HCT116 (cell line): ENCODE measurements at regions not wholly inside any gene's neighbourhood (a gene's known extent, or its start where the extent isn't known, plus 50 kb on each side); places are given as distances from the start of the nearest gene placed in this dataset.

ENCODE experiments used
- ATAC-seq: fragments of 200-7000 bp; cut with Tn5 transposase; 2 replicates; pipeline ENCODE4 v1.9.1; 2020; ENCODE audit warnings: mild to moderate bottlenecking, moderate library complexity
- BruUV-seq: library from RNA; stranded (reverse); fragments of 400-500 nt; replicated peaks from 2 replicates; lab custom pipeline; 2021; lab: Mats Ljungman, UMichigan
- CTCF ChIA-PET: fragments of 300-600 bp; sonication (Branson Sonifier 250); formaldehyde crosslinking; loops from one replicate; lab custom pipeline; 2021; ENCODE audit warnings: antibody characterized with exemption; lab: Charles Lee
- POLR2A ChIA-PET: fragments of 300-600, 350-600 bp; sonication (Branson Sonifier 250); formaldehyde crosslinking; loops from one replicate; lab custom pipeline; 2021; ENCODE audit warnings: antibody characterized with exemption; lab: Charles Lee
- RAD21 ChIA-PET, 2 experiments: fragments of 300-600 bp; sonication (Branson Sonifier 250); formaldehyde crosslinking; loops; one replicate each; lab custom pipeline; 2023; ENCODE audit warnings: low total read pairs in 2 of 2; ENCODE audit not compliant: uncharacterized antibody in 2 of 2, unreplicated experiment in 2 of 2, low non-redundant PET in 1 of 2; lab: Charles Lee
- DNase-seq: peaks from one replicate; pipeline ENCODE4 v3.0.0-alpha.2; 2010; ENCODE audit warnings: low read depth, low spot score
- H2AFZ ChIP-seq: fragments of 200-600 bp; shearing (Covaris generic), sonication (generic); 2 replicates; pipeline ENCODE4 v1.6.1; 2017; ENCODE audit warnings: low read depth, mixed run types, mixed read lengths, antibody characterized with exemption, low read length; ENCODE audit not compliant: poor library complexity, severe bottlenecking
- H3K27ac ChIP-seq: 2 replicates; pipeline ENCODE4 v1.5.1; 2012; ENCODE audit warnings: low read depth, low read length
- H3K27me3 ChIP-seq: fragments of 200-600 bp; sonication (generic); 2 replicates; pipeline ENCODE4 v1.6.1; 2016; ENCODE audit warnings: mixed run types, low read length, mixed read lengths; ENCODE audit not compliant: insufficient read depth
- H3K36me3 ChIP-seq, 2 experiments: fragments of 200-500 bp in 1 of 2; fragments of 200-600 bp in 1 of 2; sonication (Bioruptor generic) in 1 of 2; sonication (generic) in 1 of 2; 2 replicates each; pipeline versions ENCODE4 v1.5.1 to v1.6.1; 2014 to 2016; ENCODE audit warnings: low read length in 2 of 2, inconsistent platforms in 1 of 2, mixed read lengths in 1 of 2, mixed run types in 1 of 2; ENCODE audit not compliant: insufficient read depth in 2 of 2, control insufficient read depth in 1 of 2
- H3K4me1 ChIP-seq, 2 experiments: fragments of 200-600 bp in 1 of 2; sonication (generic) in 1 of 2; 2 replicates each; pipeline versions ENCODE4 v1.5.1 to v1.6.1; 2012 to 2017; ENCODE audit warnings: low read length in 2 of 2, inconsistent platforms in 1 of 2, mild to moderate bottlenecking in 1 of 2, mixed read lengths in 1 of 2, mixed run types in 1 of 2, moderate library complexity in 1 of 2; ENCODE audit not compliant: insufficient read depth in 2 of 2, control insufficient read depth in 1 of 2
- H3K4me2 ChIP-seq: fragments of 200-600 bp; sonication (generic); 2 replicates; pipeline ENCODE4 v1.6.1; 2017; ENCODE audit warnings: mixed run types, low read length, mixed read lengths
- H3K4me3 ChIP-seq, 2 experiments: fragments of 200-600 bp in 1 of 2; sonication (generic) in 1 of 2; replicated peaks in 1 of 2; 2 replicates each; pipeline ENCODE4 v1.5.1; 2011 to 2016; ENCODE audit warnings: low read length in 2 of 2, control low read depth in 1 of 2, low read depth in 1 of 2, mild to moderate bottlenecking in 1 of 2, mixed read lengths in 1 of 2, mixed run types in 1 of 2
- H3K79me2 ChIP-seq: fragments of 200-600 bp; sonication (generic); 2 replicates; pipeline ENCODE4 v1.6.1; 2017; ENCODE audit warnings: mild to moderate bottlenecking, mixed run types, low read length, moderate library complexity, mixed read lengths; ENCODE audit not compliant: insufficient read depth
- H3K9ac ChIP-seq: fragments of 200-600 bp; sonication (generic); 2 replicates; pipeline ENCODE4 v1.6.1; 2016; ENCODE audit warnings: low read length, mixed read lengths
- H3K9me2 ChIP-seq: fragments of 200-600 bp; sonication (generic), shearing (Covaris generic); 2 replicates; pipeline ENCODE4 v1.6.1; 2017; ENCODE audit warnings: mixed run types, mild to moderate bottlenecking, moderate library complexity; ENCODE audit not compliant: insufficient read depth
- H3K9me3 ChIP-seq, 2 experiments: fragments of 200-500 bp in 1 of 2; fragments of 200-600 bp in 1 of 2; sonication (Bioruptor generic) in 1 of 2; sonication (generic) in 1 of 2; 2 replicates each; pipeline ENCODE4 v1.6.1; 2014 to 2017; ENCODE audit warnings: low read length in 2 of 2, mixed read lengths in 2 of 2, inconsistent platforms in 1 of 2, low read depth in 1 of 2, mild to moderate bottlenecking in 1 of 2, mixed run types in 1 of 2, moderate library complexity in 1 of 2; ENCODE audit not compliant: control insufficient read depth in 1 of 2, insufficient read depth in 1 of 2
- H4K20me1 ChIP-seq: fragments of 200-600 bp; sonication (generic), shearing (Covaris generic); 2 replicates; pipeline ENCODE4 v1.6.1; 2017; ENCODE audit warnings: mixed run types, mild to moderate bottlenecking, moderate library complexity; ENCODE audit not compliant: insufficient read depth
- CBX3 ChIP-seq: IDR thresholded peaks from 2 replicates; pipeline ENCODE4 v1.6.1; 2012; ENCODE audit warnings: low read depth
- ELF1 ChIP-seq: IDR thresholded peaks from 2 replicates; pipeline ENCODE4 v1.6.1; 2012; ENCODE audit warnings: low read depth, borderline replicate concordance
- JUND ChIP-seq: IDR thresholded peaks from 2 replicates; pipeline ENCODE4 v1.6.1; 2012
- POLR2AphosphoS5 ChIP-seq: IDR thresholded peaks from 2 replicates; pipeline ENCODE4 v1.6.1; 2011; ENCODE audit warnings: mild to moderate bottlenecking, low read depth, low read length, moderate library complexity
- RAD21 ChIP-seq: IDR thresholded peaks from 2 replicates; pipeline ENCODE4 v1.6.1; 2012; ENCODE audit warnings: low read depth, mild to moderate bottlenecking
- SP1 ChIP-seq: IDR thresholded peaks from 2 replicates; pipeline ENCODE4 v1.6.1; 2012; ENCODE audit warnings: low read depth
- SRF ChIP-seq: IDR thresholded peaks from 2 replicates; pipeline ENCODE4 v1.6.1; 2012; ENCODE audit warnings: low read depth
- intact Hi-C: fragments of 100-400 bp; cut with micrococcal nuclease; formaldehyde crosslinking; loops from 2 replicates; pipeline ENCODE4 v1.10.0; 2022

DNA sequence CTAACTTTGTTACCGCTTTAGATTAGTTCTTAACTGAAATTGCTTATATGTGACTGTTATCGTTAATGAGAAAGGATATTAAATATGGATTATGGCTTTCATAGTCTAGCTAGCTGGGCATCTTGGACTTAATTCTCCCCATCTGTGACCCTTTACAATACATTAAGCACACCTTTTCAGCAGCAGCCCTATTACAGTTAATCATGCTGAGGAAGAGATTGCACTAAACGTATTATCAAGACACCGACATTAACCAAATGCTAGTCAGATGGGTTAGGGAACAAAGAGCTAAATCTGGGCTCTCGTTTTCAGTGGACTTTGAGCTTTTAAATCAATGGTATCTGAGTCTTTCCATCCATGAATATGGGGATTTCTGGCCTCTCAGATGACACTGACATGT is 447.5 kb upstream of the DCN start:
- ChIA-PET POLR2A (no interaction called here), RAD21 (no interaction called here), CTCF (no interaction called here)
- Histone ChIP-seq H2AFZ (no peak overlapping the region), H3K9ac (no peak overlapping the region), H3K9me2 (no peaks in the 10 kb centered on the region), H3K4me2 (no peak overlapping the region), H3K9me3 (no peaks in the 10 kb centered on the region), H3K36me3 (no peaks in the 10 kb centered on the region), H3K4me1 (no peaks in the 10 kb centered on the region), H3K4me3 (no peak overlapping the region), H4K20me1 (no peaks in the 10 kb centered on the region), H3K27me3 (no peaks in the 10 kb centered on the region), H3K27ac (no peak overlapping the region), H3K79me2 (no peaks in the 10 kb centered on the region)
- DNase-seq = no peak
- BruUV-seq = no TSS peak
- intact Hi-C loops = no loop called here
- no peak for TF ChIP-seq CBX3
- no peak for TF ChIP-seq ELF1
- TF ChIP-seq SP1 = no peak
- TF ChIP-seq RAD21 = no peak
- no peak for ATAC-seq

DNA sequence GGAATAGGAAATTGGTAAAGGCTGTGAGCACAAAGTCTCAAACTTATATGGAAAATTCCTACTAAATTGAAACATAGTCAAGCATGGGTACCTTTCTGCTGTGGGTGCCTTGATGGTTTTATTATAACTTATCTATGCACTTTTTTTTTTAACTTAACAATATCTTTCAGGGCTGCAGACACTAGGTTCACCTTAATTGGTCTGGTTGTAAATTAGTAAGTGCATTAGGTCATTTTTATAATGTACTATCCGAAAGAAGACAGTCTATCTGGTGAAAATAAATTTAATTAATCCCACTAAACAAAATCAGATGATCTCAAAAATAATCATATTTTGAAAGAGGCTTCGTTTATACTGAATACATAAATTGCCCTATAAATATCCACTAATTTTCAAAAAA is 446.8 kb upstream of the DCN start:
- no peak overlapping the region for H3K27ac ChIP-seq
- no TSS peak for BruUV-seq
- no peak overlapping the region for H3K4me2 ChIP-seq
- CTCF ChIA-PET = no interaction called here
- H3K9me2 ChIP-seq = no peaks in the 10 kb centered on the region
- POLR2A ChIA-PET = no interaction called here
- TF ChIP-seq JUND = no peak
- TF ChIP-seq POLR2AphosphoS5 = no peak
- TF ChIP-seq SRF = no peak
- no peak overlapping the region for H2AFZ ChIP-seq
- H3K9ac ChIP-seq = no peak overlapping the region
- no peaks in the 10 kb centered on the region for H3K79me2 ChIP-seq
- H4K20me1 ChIP-seq = no peaks in the 10 kb centered on the region
- H3K27me3 ChIP-seq = no peaks in the 10 kb centered on the region
- RAD21 ChIA-PET = no interaction called here
- H3K4me3 ChIP-seq = no peak overlapping the region
- intact Hi-C loops = no loop called here
- H3K36me3 ChIP-seq = no peaks in the 10 kb centered on the region
- no peaks in the 10 kb centered on the region for H3K9me3 ChIP-seq
- ATAC-seq (no peak), DNase-seq (no peak)
- no peaks in the 10 kb centered on the region for H3K4me1 ChIP-seq
